ENCODE measurements at regions not wholly inside any gene's neighbourhood (a gene's known extent, or its start where the extent isn't known, plus 50 kb on each side); places are given as distances from the start of the nearest gene placed in this dataset.

- no peak for DNase-seq
Observed at GRCh38 chr15:29360152-29360551, 90.5 kb upstream of the NSMCE3 start.

- no peak for DNase-seq
Observed at GRCh38 chr15:29356786-29357185, 87.2 kb upstream of the NSMCE3 start.

DNA sequence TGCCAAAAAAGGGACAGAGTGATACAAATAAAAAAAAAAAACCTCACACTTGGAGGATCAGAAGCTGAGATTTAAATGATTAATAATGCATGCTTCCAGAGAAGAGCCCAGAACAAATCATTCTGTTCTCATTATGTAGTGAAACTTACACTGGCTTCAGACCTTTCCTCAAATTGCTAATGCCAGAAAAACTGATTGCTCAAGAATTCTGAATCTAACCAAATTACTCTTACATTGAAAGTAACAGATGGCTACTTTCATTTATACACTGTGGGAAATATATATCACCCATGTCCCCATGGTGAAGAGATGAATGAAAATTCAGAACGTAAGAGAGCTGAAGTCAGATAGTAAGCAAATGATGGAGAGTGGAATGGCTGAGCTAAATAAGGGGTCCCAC, 85.9 kb upstream of the NSMCE3 start:
- no peak for DNase-seq

DNA sequence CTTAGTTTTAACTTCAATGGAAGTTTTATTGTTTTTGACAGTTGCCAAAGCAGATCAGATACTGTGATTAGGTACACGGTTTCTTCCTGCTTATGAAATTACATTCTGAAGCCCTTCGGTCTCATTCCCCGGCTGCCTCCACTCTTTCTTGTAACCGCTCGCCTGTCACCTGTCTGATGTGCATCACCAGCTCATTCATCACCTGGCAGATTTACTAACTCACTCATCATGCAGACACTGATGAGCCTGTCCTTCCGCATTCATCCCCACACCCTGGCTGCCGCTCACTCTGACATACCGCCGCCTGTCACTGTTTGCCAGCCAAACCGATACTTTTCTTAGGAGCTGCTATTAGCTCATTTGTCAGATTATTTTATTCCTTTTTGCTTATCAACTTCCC, 82.8 kb upstream of the NSMCE3 start:
- DNase-seq = no peak

DNA sequence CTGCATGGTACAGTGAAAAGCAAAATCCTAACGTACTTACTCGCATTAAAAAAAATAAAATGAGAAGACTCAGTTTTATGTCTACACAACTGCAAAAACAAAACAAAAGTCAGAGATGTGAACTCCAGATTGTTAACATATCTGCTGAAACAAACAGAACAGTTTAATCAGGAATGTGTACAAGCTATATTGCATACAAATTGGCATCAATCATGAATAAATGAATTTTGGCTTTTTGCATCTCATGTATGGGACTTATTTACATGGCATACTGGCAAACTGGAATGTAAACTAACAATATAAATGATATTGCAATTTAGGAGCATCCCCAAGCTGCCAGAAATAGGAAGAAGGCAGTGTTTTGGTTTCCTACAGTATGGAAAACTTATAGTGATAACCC, 79.6 kb upstream of the NSMCE3 start:
- no peak for DNase-seq

DNA sequence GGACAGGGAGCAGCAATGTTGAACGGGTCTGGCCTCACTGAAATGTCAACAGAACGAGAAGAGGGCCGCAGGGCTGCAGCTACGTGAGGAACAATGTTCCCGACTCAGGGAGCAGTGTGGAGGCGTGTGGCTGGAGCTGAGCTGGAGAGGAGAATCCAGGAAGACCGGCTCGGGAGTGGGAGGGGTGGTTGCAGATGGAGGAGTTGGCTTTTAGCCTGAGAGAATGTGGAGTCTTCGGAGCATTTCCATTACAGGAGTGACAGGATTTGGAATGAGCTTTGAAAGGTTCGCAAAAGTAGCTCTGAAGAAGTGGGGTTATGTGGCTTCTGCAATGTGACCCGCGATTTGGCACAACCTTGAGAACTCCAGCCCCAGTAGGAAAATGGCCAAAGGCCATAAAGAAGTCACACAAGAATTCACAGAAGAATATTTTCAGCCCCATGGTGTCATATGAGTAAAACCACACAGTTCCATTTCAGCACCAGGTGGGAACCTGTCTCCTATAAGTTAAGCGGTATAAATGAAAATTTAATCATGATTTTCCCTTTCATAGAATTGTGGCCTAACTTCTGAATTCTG, 78.8 kb upstream of the NSMCE3 start:
- DNase-seq = no peak

DNA sequence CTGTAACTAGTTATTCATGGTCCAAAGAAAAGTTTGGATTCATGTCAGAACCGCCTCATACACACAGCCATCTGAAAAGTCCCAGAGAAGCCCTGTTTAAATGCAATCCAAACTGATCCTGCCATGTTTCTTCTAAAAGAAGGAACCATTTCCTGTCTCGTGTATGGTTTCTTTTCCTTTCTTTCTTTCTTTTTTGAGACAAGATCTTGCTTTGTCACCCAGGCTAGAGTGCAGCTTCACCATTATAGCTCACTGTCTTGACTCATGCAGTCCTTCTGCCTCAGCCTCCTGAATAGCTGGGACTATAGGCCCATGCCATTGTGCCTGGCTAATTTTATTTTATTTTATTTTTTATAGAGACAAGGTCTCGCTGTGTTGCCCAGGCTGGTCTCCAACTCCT, 77.4 kb upstream of the NSMCE3 start:
- no peak for DNase-seq

- DNase-seq = no peak
Observed at GRCh38 chr15:29345549-29346525, 76.2 kb upstream of the NSMCE3 start.

GRCh38 chr15:29344474-29344873, 74.9 kb upstream of the NSMCE3 start:
- DNase-seq = no peak

DNA sequence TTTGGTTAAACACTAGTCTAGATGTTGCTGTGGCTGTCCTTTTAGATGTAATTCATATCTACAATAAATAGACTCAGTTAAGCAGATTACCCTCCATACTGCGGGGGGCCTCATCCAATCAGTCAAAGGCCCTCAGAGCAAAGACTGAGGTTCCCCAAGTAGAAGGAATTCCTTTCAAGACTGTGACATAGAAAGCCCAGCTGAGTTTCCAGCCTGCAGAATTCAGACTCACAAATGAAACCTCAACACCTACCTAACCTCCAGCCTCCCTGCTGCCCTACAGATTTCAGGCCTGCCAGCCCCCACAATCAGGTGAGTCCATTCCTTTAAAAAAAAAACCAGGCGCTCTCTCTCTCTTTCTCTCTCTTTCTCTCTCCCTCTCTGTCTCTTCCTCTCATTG, 73.6 kb upstream of the NSMCE3 start:
- DNase-seq = no peak

GRCh38 chr15:29342201-29342600, 72.6 kb upstream of the NSMCE3 start:
- no peak for DNase-seq

DNA sequence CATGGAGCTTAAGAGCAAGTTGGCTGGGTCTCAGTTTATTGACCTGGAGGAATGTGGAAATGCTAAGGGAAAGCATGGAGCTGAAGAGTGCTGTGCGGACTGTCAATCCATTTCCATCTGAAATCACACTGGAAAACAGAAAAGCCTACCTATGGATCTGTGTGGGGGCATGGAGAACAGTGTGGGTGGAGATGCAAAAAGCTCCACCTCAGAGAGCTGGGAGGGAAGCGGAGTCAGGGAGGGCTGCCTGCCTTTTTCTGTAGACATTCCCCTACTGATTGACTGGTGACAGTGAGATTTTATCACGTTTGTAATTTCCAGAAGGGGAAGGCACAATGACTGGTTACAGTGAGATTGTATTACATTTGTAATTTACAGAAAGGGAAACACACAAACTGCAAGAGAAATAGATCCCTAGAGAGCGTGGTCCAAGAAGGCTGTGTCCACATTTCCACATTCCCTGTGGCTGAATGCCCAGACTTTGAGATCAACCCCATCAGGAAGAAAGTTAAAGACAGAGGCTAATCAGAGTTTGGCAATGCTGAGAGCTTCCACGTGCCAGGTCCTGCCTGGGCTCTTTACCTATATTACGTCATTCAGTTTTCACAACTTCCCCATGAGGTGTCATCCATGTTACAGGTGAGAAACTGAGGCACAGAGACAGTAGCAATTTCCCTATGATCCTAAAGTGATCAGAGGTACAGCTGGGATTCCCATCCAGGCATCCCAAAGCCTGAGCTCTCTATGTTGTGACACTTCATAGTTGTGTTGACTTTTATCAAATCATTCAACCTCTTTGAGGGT, 67.7 kb upstream of the NSMCE3 start:
- DNase-seq = no peak

DNA sequence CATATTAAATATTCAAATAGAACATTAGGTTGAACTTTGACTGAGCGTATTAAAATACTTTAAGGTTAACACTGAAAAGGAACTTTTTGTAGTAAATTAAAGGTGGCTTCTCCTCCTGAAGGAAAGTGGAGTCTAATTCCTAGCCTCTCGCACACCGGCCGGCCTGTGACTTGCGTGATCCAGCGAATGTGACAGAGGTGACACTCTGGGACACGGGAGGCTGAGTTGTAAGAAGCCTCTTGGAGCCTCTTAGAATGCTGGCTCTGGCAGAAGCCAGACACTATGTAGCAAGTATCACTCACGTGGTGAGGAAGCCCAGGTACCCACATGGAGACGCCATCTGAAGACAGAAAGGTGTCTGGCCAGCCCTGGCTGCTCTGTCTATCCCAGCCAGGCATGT, 64.9 kb upstream of the NSMCE3 start:
- no peak for DNase-seq

DNA sequence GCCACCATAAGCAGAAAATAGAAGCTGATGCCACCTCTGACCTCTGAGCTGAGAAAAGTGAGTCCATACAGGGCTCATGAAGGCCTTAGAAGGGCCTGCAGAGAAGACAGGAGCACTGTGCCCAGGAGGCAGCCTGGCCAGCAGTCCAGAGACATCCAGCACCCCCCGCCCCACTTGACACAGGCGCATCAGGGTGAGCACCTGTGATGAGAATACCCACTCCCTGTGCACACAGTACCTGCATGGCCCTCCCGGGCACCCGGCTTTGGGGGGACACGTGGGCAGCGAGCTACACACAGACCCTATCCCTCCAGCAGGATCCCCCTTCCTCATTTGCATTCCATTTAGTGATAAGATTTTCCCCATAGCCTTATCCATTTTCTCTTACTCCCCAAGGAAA, 63.6 kb upstream of the NSMCE3 start:
- DNase-seq = no peak

- DNase-seq = no peak
Observed at GRCh38 chr15:29331669-29332068, 62.0 kb upstream of the NSMCE3 start.

GRCh38 chr15:29331071-29331470, 61.4 kb upstream of the NSMCE3 start:
- DNase-seq = no peak

- no peak for DNase-seq
Observed at GRCh38 chr15:29324746-29325145, 55.1 kb upstream of the NSMCE3 start.

- DNase-seq = no peak
Observed at GRCh38 chr15:29323557-29323956, 53.9 kb upstream of the NSMCE3 start.

DNA sequence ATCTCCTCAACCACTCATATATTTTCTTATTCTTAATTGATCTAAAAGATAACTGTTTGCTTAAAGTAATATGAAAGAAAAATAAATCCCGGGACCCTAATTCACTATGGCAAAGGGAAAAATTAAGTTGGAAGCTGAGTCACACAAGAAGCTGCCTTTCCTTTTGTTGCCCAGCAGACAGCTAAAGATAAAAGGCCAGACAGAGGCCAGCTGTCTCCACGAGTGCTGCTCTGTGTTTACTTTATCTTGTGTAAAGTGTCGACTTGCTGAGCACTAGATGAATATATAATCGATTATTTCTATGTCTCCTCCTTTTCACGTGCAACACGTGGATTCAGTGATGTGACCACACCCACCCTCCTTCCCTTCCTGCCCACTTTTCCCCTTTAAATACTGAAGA, 52.8 kb upstream of the NSMCE3 start:
- no peak for DNase-seq

- DNase-seq = no peak
Observed at GRCh38 chr15:29320420-29320819, 50.8 kb upstream of the NSMCE3 start.

DNA sequence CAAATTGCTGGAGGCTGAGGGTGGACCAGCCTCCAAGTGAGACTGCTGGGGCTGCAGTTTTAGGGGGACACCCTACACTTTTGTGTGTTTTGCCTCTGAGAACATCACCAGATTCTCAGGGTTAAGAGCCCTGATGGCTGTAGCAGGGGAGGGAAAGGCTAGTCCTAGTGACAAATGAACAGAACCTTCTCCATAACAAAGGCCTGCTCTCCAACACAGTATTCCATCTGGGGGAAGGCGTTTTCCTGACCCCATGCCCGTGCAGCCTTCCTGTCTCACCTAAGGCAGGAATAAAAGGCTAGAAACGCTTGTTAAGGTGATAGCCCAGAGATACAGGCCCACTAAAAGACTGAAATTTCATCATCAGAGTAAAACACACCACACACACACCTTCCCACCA, 50.2 kb upstream of the NSMCE3 start:
- DNase-seq = no peak

Data from activated T-cell treated with anti-CD3 and anti-CD28 coated beads, Interleukin-2, amount 50 U/mL, for 48 hours (primary cell).